HepG2 (cell line): ENCODE measurements at regions not wholly inside any gene's neighbourhood (a gene's known extent, or its start where the extent isn't known, plus 50 kb on each side); places are given as distances from the start of the nearest gene placed in this dataset.

Experiments
- ATAC-seq: fragments of 200-7000 bp; cut with Tn5 transposase; 3 replicates; pipeline ENCODE4 v1.9.1; 2020; ENCODE audit warnings: mild to moderate bottlenecking, moderate library complexity
- BruUV-seq: library from RNA; stranded (reverse); fragments of 400-500 nt; replicated peaks from 2 replicates; lab custom pipeline; 2021; lab: Mats Ljungman, UMichigan
- CTCF ChIA-PET: fragments of 300-600 bp; formaldehyde crosslinking; extraction: SDS; loops from one replicate; lab custom pipeline; 2021; ENCODE audit warnings: low total read pairs, inconsistent platforms, low intra/inter-chr PET ratio; lab: Yijun Ruan, JAX
- POLR2A ChIA-PET: fragments of 350-600 bp; sonication (Branson Sonifier 250); formaldehyde crosslinking; loops from one replicate; lab custom pipeline; 2020; ENCODE audit warnings: antibody characterized with exemption, inconsistent platforms; lab: Yijun Ruan, JAX
- DNase-seq: peaks from one replicate; pipeline ENCODE4 v3.0.0-alpha.2; 2015; ENCODE audit warnings: low spot score
- FAIRE-seq: peaks from 3 replicates; lab custom pipeline; 2011; peaks lifted over from hg19 to GRCh38; lab: Jason Lieb, UNC
- H2AFZ ChIP-seq: one replicate; pipeline ENCODE4 v1.6.1; 2011; ENCODE audit warnings: low read length, inconsistent platforms
- H3K27ac ChIP-seq: fragments of 300-600 bp; 3 replicates; pipeline ENCODE4 v1.8.0; 2011; ENCODE audit warnings: mixed run types, mild to moderate bottlenecking, mixed read lengths, low read length, inconsistent platforms; ENCODE audit not compliant: insufficient read depth; ENCODE audit errors: extremely low read length
- H3K27me3 ChIP-seq, 2 experiments: fragments of 200-600 bp in 1 of 2; 2 replicates in 1 of 2; 3 replicates in 1 of 2; pipeline versions ENCODE4 v1.6.0 to v1.8.0; 2011; ENCODE audit warnings: low read length in 2 of 2, mild to moderate bottlenecking in 2 of 2, moderate library complexity in 2 of 2, inconsistent platforms in 1 of 2; ENCODE audit not compliant: insufficient read depth in 2 of 2, control insufficient read depth in 1 of 2
- H3K36me3 ChIP-seq, 2 experiments: fragments of 200-600 bp in 1 of 2; replicated peaks in 1 of 2; 2 replicates in 1 of 2; 3 replicates in 1 of 2; pipeline versions ENCODE4 v1.5.1 to v1.8.0; 2011; ENCODE audit warnings: low read length in 2 of 2, inconsistent platforms in 1 of 2; ENCODE audit not compliant: insufficient read depth in 2 of 2, control insufficient read depth in 1 of 2
- H3K4me1 ChIP-seq: 2 replicates; pipeline ENCODE4 v1.5.1; 2012; ENCODE audit warnings: low read length, inconsistent platforms; ENCODE audit not compliant: insufficient read depth
- H3K4me2 ChIP-seq: 2 replicates; pipeline ENCODE4 v1.6.0; 2011; ENCODE audit warnings: low read depth, low read length, inconsistent platforms
- H3K4me3 ChIP-seq, 3 experiments: fragments of 200-600 bp in 1 of 3; sonication (generic), shearing (Covaris generic) in 1 of 3; replicated peaks in 1 of 3; 2 replicates each; pipeline ENCODE4 v1.5.1; 2011 to 2016; ENCODE audit warnings: low read length in 3 of 3, inconsistent platforms in 2 of 3, low read depth in 2 of 3, mild to moderate bottlenecking in 2 of 3, control low read depth in 1 of 3, mixed read lengths in 1 of 3; ENCODE audit not compliant: insufficient read depth in 1 of 3
- H3K79me2 ChIP-seq: one replicate; pipeline ENCODE4 v1.6.1; 2011; ENCODE audit warnings: low read length, inconsistent platforms; ENCODE audit not compliant: insufficient read depth
- H3K9ac ChIP-seq: 2 replicates; pipeline ENCODE4 v1.6.0; 2011; ENCODE audit warnings: mild to moderate bottlenecking, low read depth, low read length, inconsistent platforms; ENCODE audit not compliant: insufficient read depth
- H3K9me3 ChIP-seq: 2 replicates; pipeline ENCODE4 v1.5.1; 2012; ENCODE audit warnings: mild to moderate bottlenecking, low read length
- H4K20me1 ChIP-seq: 2 replicates; pipeline ENCODE4 v1.6.0; 2011; ENCODE audit warnings: inconsistent platforms, mild to moderate bottlenecking, low read length, moderate library complexity; ENCODE audit not compliant: insufficient read depth
- AGO1 ChIP-seq: fragments of 200-400 bp; formaldehyde crosslinking; IDR thresholded peaks from 2 replicates; pipeline ENCODE4 v1.6.1; 2017; ENCODE audit warnings: mild to moderate bottlenecking, low read depth, low read length, moderate library complexity; ENCODE audit not compliant: poor library complexity, severe bottlenecking
- ELK4 ChIP-seq: sonication (generic); formaldehyde crosslinking; IDR thresholded peaks from 2 replicates; pipeline ENCODE4 v1.9.0; 2021; ENCODE audit warnings: missing genetic modification reagents, borderline replicate concordance
- HMGA1 ChIP-seq: sonication (generic); formaldehyde crosslinking; conservative IDR thresholded peaks from 2 replicates; pipeline ENCODE4 v1.4.0; 2020; ENCODE audit warnings: missing genetic modification reagents
- HMGXB3 ChIP-seq: sonication (generic); formaldehyde crosslinking; IDR thresholded peaks from 2 replicates; pipeline ENCODE4 v1.4.0; 2020; ENCODE audit warnings: missing genetic modification reagents, borderline replicate concordance
- NFATC3 ChIP-seq: sonication (generic); formaldehyde crosslinking; IDR thresholded peaks from 2 replicates; pipeline ENCODE4 v1.5.1; 2020; ENCODE audit warnings: mild to moderate bottlenecking, missing genetic modification reagents
- NFKBIZ ChIP-seq: IDR thresholded peaks from 2 replicates; pipeline ENCODE4 v1.6.1; 2018; ENCODE audit warnings: missing genetic modification reagents, missing compliant biosample characterization
- TRIM22 ChIP-seq: fragments of 450-650 bp; IDR thresholded peaks from 2 replicates; pipeline ENCODE4 v1.6.1; 2017
- ZNF513 ChIP-seq: sonication (generic); formaldehyde crosslinking; conservative IDR thresholded peaks from 2 replicates; pipeline ENCODE4 v1.5.0; 2020; ENCODE audit warnings: missing genetic modification reagents
- ZNF780A ChIP-seq: sonication (generic); formaldehyde crosslinking; IDR thresholded peaks from 2 replicates; pipeline ENCODE4 v1.8.0; 2022; ENCODE audit warnings: mild to moderate bottlenecking, missing genetic modification reagents, moderate library complexity
- WGBS: methylation state at CpG from one replicate; pipeline ENCODE4 v1.1.6; 2017; ENCODE audit warnings: low lambda C conversion rate; 5-methylcytosine and 5-hydroxymethylcytosine counted together
- in situ Hi-C: cut with HindIII; loops from 2 replicates; pipeline ENCODE4 v1.10.0; 2017; ENCODE audit warnings: low pct_unique_long_range_greater_than_20kb; ENCODE audit not compliant: extremely low pct_ligation_motif_present
- intact Hi-C: fragments of 100-400 bp; cut with micrococcal nuclease; formaldehyde crosslinking; loops from one replicate; pipeline ENCODE4 v1.10.0; 2022; ENCODE audit not compliant: unreplicated experiment
- TF ChIP-seq, protein P1 (sequence below): conservative IDR thresholded peaks from 2 replicates; pipeline ENCODE4 v1.6.1; 2018; ENCODE audit warnings: missing genetic modification reagents
- TF ChIP-seq, protein P2 (sequence below): sonication (generic); formaldehyde crosslinking; IDR thresholded peaks from 2 replicates; pipeline ENCODE4 v1.4.0; 2020; ENCODE audit warnings: missing genetic modification reagents

DNA sequence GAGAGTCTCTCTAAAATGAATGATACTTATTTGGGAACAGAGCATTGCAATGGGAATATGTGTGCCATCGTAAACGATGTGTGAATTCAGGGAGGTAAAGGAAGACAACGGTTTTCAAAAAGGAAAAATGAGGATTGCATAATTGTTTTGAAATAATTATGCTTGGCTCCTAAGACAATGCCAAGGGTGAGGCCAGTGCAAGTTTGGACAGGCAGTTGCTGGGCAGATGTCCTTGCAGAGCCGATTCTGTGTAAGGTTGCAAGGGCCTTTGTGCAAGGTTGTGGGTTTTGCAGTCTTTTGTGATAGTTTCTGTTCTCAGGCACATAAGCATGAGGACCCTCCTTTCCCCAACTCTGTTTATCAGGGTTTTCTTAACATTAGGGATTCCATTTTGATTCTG, 70.0 kb upstream of the ZNF236 start:
- no peaks in the 10 kb centered on the region for H3K36me3 ChIP-seq
- in situ Hi-C loops, result no loop called here
- DNase-seq (no peak), FAIRE-seq (no peak), ATAC-seq (no peak)
- no peak overlapping the region for H2AFZ ChIP-seq
- H3K9ac ChIP-seq, result no peak overlapping the region
- H3K4me3 ChIP-seq, result no peak overlapping the region
- peaks cover 27% of the 10 kb centered on the region for H3K9me3 ChIP-seq
- no peak overlapping the region for H3K27ac ChIP-seq
- H3K4me1 ChIP-seq, result peaks cover 43% of the 10 kb centered on the region
- WGBS, result 57% methylated on average over 4 of the region's 4 CpGs
- no peaks in the 10 kb centered on the region for H3K27me3 ChIP-seq
- no peaks in the 10 kb centered on the region for H4K20me1 ChIP-seq
- intact Hi-C loops, result no loop called here
- CTCF ChIA-PET, result no interaction called here
- POLR2A ChIA-PET, result no interaction called here
- no peak overlapping the region for H3K4me2 ChIP-seq
- BruUV-seq, result no TSS peak
- no peaks in the 10 kb centered on the region for H3K79me2 ChIP-seq
- TF ChIP-seq, protein P1, sequence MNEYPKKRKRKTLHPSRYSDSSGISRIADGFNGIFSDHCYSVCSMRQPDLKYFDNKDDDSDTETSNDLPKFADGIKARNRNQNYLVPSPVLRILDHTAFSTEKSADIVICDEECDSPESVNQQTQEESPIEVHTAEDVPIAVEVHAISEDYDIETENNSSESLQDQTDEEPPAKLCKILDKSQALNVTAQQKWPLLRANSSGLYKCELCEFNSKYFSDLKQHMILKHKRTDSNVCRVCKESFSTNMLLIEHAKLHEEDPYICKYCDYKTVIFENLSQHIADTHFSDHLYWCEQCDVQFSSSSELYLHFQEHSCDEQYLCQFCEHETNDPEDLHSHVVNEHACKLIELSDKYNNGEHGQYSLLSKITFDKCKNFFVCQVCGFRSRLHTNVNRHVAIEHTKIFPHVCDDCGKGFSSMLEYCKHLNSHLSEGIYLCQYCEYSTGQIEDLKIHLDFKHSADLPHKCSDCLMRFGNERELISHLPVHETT (CRISPR knock-in tag), result no peak
- TF ChIP-seq ELK4 (CRISPR knock-in tag) (no peak), ZNF780A (no peak), HMGXB3 (CRISPR knock-in tag) (no peak), TRIM22 (no peak), ZNF513 (CRISPR knock-in tag) (no peak), HMGA1 (no peak), NFKBIZ (CRISPR knock-in tag) (no peak), AGO1 (no peak), NFATC3 (CRISPR knock-in tag) (no peak)
- TF ChIP-seq, protein P2, sequence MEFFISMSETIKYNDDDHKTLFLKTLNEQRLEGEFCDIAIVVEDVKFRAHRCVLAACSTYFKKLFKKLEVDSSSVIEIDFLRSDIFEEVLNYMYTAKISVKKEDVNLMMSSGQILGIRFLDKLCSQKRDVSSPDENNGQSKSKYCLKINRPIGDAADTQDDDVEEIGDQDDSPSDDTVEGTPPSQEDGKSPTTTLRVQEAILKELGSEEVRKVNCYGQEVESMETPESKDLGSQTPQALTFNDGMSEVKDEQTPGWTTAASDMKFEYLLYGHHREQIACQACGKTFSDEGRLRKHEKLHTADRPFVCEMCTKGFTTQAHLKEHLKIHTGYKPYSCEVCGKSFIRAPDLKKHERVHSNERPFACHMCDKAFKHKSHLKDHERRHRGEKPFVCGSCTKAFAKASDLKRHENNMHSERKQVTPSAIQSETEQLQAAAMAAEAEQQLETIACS (CRISPR knock-in tag), result no peak
